Heart left ventricle (tissue), 16 donors: ENCODE measurements at regions not wholly inside any gene's neighbourhood (a gene's known extent, or its start where the extent isn't known, plus 50 kb on each side); places are given as distances from the start of the nearest gene placed in this dataset.

ENCODE experiments used
- ATAC-seq, 4 donors: fragments of 200-7000 bp; cut with Tn5 transposase; one replicate each; pipeline ENCODE4 v1.9.1; 2020 to 2022; ENCODE audit warnings: moderate library complexity in 4 of 4, mild to moderate bottlenecking in 3 of 4, moderate number of reproducible peaks in 1 of 4
- DNase-seq, 5 donors: peaks; one replicate each; pipeline ENCODE4 v3.0.0-alpha.2; 2020
- H3K27ac ChIP-seq, 12 donors: fragments of 200-600 bp; sonication (generic) in 4 of 12; one replicate each; pipeline versions ENCODE4 v1.5.0 to v1.8.0; 2016 to 2022; ENCODE audit warnings: mild to moderate bottlenecking in 2 of 12
- H3K27me3 ChIP-seq, 9 donors: fragments of 200-600 bp; sonication (generic) in 2 of 9; one replicate each; pipeline versions ENCODE4 v1.5.1 to v1.8.0; 2016 to 2022; ENCODE audit warnings: mild to moderate bottlenecking in 3 of 9
- H3K36me3 ChIP-seq, 9 donors: fragments of 200-600 bp; sonication (generic) in 2 of 9; one replicate each; pipeline versions ENCODE4 v1.5.0 to v1.8.0; 2018 to 2022; ENCODE audit warnings: mild to moderate bottlenecking in 2 of 9
- H3K4me1 ChIP-seq, 12 donors: fragments of 200-600 bp; sonication (generic) in 4 of 12; one replicate each; pipeline versions ENCODE4 v1.5.0 to v1.8.0; 2016 to 2022; ENCODE audit warnings: mild to moderate bottlenecking in 3 of 12
- H3K4me3 ChIP-seq, 12 donors: fragments of 200-600 bp; sonication (generic) in 4 of 12; one replicate each; pipeline versions ENCODE4 v1.5.0 to v1.8.0; 2017 to 2022; ENCODE audit warnings: mild to moderate bottlenecking in 9 of 12, moderate library complexity in 4 of 12
- H3K9me3 ChIP-seq, 12 donors: fragments of 200-600 bp; sonication (generic) in 4 of 12; one replicate each; pipeline versions ENCODE4 v1.5.0 to v1.8.0; 2016 to 2022; ENCODE audit warnings: mild to moderate bottlenecking in 1 of 12
- POLR2A ChIP-seq, 2 donors: fragments of 450-650 bp; IDR thresholded peaks; one replicate each; pipeline ENCODE4 v1.6.1; 2017; ENCODE audit warnings: antibody characterized with exemption in 2 of 2, mild to moderate bottlenecking in 2 of 2, moderate library complexity in 2 of 2
- WGBS, 4 donors: extraction: QIAGEN DNeasy Blood & Tissue Kit in 2 of 4; methylation state at CpG; one replicate each; pipeline versions ENCODE4 v1.1.5 to v1.1.7; 2013 to 2018; 5-methylcytosine and 5-hydroxymethylcytosine counted together
- intact Hi-C, 10 donors: fragments of 100-400 bp; cut with DNase I; formaldehyde crosslinking; loops; one replicate each; pipeline versions ENCODE4 v1.11.1 to v1.14.2; 2022
- TF ChIP-seq, protein P1 (sequence below), 12 donors: fragments of 200-600 bp; sonication (generic) in 4 of 12; IDR thresholded peaks; one replicate each; pipeline versions ENCODE4 v1.5.0 to v1.8.0; 2018 to 2022; ENCODE audit warnings: antibody characterized with exemption in 12 of 12, mild to moderate bottlenecking in 5 of 12
- donor health status: ischemic (EF 13 %, LVEDD 7.1; RV severe dilation, severe dysfunction).
- donor health status: healthy with polysubstance abuse.
- donor health status: DM: no; HTN: yes; CAD: no.
- donor health status: DM: no; HTN: no; CAD: no.
- donor health status: ischemic (EF 25% LVEDD 6.9; RV normal size, moderate dysfunction).
- donor health status: ischemic (EF 25% LVEDD 5.7; RV mildly dilated, moderate dysfunction).
- donor health status: healthy.
- donor health status: DM: yes; HTN: yes; CAD: no.
- donor health status: ischemic (EF 35%, LVEDD 5.7; RV mildly dilated, moderate dysfunction).
- donor health status: nonischemic (EF 11% LVEDD 7.7; RV severe dilation, severe dysfunction).
- donor health status: DM: yes; HTN: yes; CAD: no.
- donor health status: PGD.
- donor health status: ischemic (EF 29% LVEDD 5.4; RV normal size, mild dysfunction).
- donor health status: nonischemic (EF 23%, LVEDD 6.1; RV moderate dilation, normal function).

- Histone ChIP-seq H3K4me3 (no peak overlapping the region), H3K27me3 (peaks cover 0 to 24% (median 0%) of the 10 kb centered on the region in 9 donors), H3K4me1 (no peaks in the 10 kb centered on the region), H3K36me3 (no peaks in the 10 kb centered on the region), H3K27ac (no peak overlapping the region), H3K9me3 (no peaks in the 10 kb centered on the region)
- intact Hi-C loops, result no loop called here
- TF ChIP-seq, protein P1, sequence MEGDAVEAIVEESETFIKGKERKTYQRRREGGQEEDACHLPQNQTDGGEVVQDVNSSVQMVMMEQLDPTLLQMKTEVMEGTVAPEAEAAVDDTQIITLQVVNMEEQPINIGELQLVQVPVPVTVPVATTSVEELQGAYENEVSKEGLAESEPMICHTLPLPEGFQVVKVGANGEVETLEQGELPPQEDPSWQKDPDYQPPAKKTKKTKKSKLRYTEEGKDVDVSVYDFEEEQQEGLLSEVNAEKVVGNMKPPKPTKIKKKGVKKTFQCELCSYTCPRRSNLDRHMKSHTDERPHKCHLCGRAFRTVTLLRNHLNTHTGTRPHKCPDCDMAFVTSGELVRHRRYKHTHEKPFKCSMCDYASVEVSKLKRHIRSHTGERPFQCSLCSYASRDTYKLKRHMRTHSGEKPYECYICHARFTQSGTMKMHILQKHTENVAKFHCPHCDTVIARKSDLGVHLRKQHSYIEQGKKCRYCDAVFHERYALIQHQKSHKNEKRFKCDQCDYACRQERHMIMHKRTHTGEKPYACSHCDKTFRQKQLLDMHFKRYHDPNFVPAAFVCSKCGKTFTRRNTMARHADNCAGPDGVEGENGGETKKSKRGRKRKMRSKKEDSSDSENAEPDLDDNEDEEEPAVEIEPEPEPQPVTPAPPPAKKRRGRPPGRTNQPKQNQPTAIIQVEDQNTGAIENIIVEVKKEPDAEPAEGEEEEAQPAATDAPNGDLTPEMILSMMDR (IDR thresholded peaks at IDR 0.05), result no peak
- TF ChIP-seq POLR2A (IDR thresholded peaks at IDR 0.05), result no peak
- 77 to 84% (median 82%) methylated on average over 12 of the region's 12 CpGs for WGBS, 4 donors
- DNase-seq (no peak), ATAC-seq (no peak)
Measured at GRCh38 chr5:2523180-2523579, 228.3 kb downstream of the IRX2 start.

DNA sequence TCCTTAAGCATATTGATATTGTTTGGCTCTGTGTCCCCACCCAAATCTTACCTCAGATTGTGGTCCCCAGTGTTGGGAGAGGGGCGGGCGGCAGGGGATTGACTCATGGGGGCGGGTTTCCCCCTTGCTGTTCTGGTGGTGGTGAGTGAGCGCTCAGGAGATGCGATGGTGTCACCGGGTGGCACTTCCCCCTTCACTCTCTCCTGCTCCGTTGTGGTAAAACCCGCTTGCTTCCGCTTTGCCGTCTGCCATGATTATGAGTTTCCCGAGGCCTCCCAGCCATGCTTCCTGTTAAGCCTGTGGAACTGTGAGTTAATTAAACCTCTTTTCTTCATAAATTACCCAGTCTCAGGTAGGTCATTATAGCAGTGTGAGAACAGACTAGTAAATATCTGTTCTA is 229.1 kb downstream of the IRX2 start:
- H3K27me3 ChIP-seq, result peaks cover 0 to 20% (median 0%) of the 10 kb centered on the region in 9 donors
- no peaks in the 10 kb centered on the region for H3K36me3 ChIP-seq
- DNase-seq (no peak), ATAC-seq (no peak)
- H3K4me3 ChIP-seq, result no peak overlapping the region
- H3K9me3 ChIP-seq, result no peaks in the 10 kb centered on the region
- TF ChIP-seq, protein P1 (IDR thresholded peaks at IDR 0.05), result no peak
- no peak for TF ChIP-seq POLR2A (IDR thresholded peaks at IDR 0.05)
- H3K4me1 ChIP-seq, result no peaks in the 10 kb centered on the region
- H3K27ac ChIP-seq, result no peak overlapping the region
- WGBS, 4 donors, result 79 to 83% (median 81%) methylated on average over 11 of the region's 11 CpGs
- intact Hi-C loops, result no loop called here

GRCh38 chr5:2519153-2519552 is 232.3 kb downstream of the IRX2 start:
- ATAC-seq (no peak), DNase-seq (no peak)
- Histone ChIP-seq H3K9me3 (no peaks in the 10 kb centered on the region), H3K36me3 (no peaks in the 10 kb centered on the region), H3K27ac (no peak overlapping the region), H3K4me1 (no peaks in the 10 kb centered on the region), H3K27me3 (no peaks in the 10 kb centered on the region), H3K4me3 (no peak overlapping the region)
- intact Hi-C loops, result no loop called here
- TF ChIP-seq POLR2A (IDR thresholded peaks at IDR 0.05), result no peak
- TF ChIP-seq, protein P1 (IDR thresholded peaks at IDR 0.05), result no peak
- WGBS, 4 donors, result 61 to 82% (median 80%) methylated on average over 9 of the region's 9 CpGs

DNA sequence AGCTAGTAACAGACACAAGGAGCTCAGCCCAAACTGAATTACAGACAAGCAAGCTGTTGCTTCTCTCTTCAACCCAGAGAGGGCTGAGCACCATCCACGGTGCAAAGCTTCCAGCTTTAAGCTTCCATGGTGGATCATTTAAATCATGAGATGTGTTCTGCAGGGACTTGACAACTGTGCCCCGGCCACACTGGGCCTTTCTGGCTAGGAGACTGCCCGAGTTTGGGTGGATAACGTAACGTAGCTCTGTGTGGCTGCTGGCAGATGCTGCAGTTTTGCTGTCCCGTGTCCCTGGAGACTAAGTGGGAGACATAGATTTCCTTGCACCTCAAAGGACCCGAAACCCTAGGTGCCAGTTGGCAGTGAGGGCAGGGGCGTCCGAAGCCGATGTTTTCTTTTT is 234.0 kb downstream of the IRX2 start:
- H3K27me3 ChIP-seq, result no peaks in the 10 kb centered on the region
- no peak for ATAC-seq
- intact Hi-C loops, result no loop called here
- no peak overlapping the region for H3K27ac ChIP-seq
- no peak for DNase-seq
- TF ChIP-seq, protein P1 (IDR thresholded peaks at IDR 0.05), result no peak
- TF ChIP-seq POLR2A (IDR thresholded peaks at IDR 0.05), result no peak
- H3K36me3 ChIP-seq, result no peaks in the 10 kb centered on the region
- H3K9me3 ChIP-seq, result no peaks in the 10 kb centered on the region
- 72 to 82% (median 79%) methylated on average over 10 of the region's 10 CpGs for WGBS, 4 donors
- H3K4me3 ChIP-seq, result no peak overlapping the region
- H3K4me1 ChIP-seq, result no peaks in the 10 kb centered on the region
